Neural cell (in vitro differentiated cells): ENCODE measurements at regions not wholly inside any gene's neighbourhood (a gene's known extent, or its start where the extent isn't known, plus 50 kb on each side); places are given as distances from the start of the nearest gene placed in this dataset.

Source experiments
- EP300 ChIP-seq: fragments of 450-650 bp; conservative IDR thresholded peaks from 2 replicates; pipeline ENCODE4 v1.6.1; 2014; ENCODE audit warnings: antibody characterized with exemption, mild to moderate bottlenecking, moderate library complexity; ENCODE audit not compliant: poor library complexity, severe bottlenecking
- EZH2 ChIP-seq: fragments of 200-600, 300-800 bp; shearing (Covaris generic), sonication (generic); IDR thresholded peaks from 2 replicates; pipeline ENCODE4 v1.6.1; 2014; ENCODE audit warnings: antibody characterized with exemption, low read length, borderline replicate concordance, mild to moderate bottlenecking; ENCODE audit not compliant: insufficient read depth, poor library complexity, severe bottlenecking
- MXI1 ChIP-seq: fragments of 450-650 bp; conservative IDR thresholded peaks from 2 replicates; pipeline ENCODE4 v1.6.1; 2014; ENCODE audit warnings: antibody characterized with exemption, mild to moderate bottlenecking; ENCODE audit not compliant: poor library complexity, severe bottlenecking
- POLR2AphosphoS5 ChIP-seq: IDR thresholded peaks from 2 replicates; pipeline ENCODE4 v1.6.1; 2012
- TAF1 ChIP-seq: IDR thresholded peaks from 2 replicates; pipeline ENCODE4 v1.6.1; 2012; ENCODE audit warnings: low read depth
- TF ChIP-seq, protein P1 (sequence below): fragments of 450-650 bp; IDR thresholded peaks from 2 replicates; pipeline ENCODE4 v1.5.1; 2014; ENCODE audit warnings: antibody characterized with exemption, mild to moderate bottlenecking, moderate library complexity; ENCODE audit not compliant: poor library complexity, severe bottlenecking
- TF ChIP-seq, protein P2 (sequence below): IDR thresholded peaks from 2 replicates; pipeline ENCODE4 v1.6.1; 2012; ENCODE audit warnings: borderline replicate concordance

DNA sequence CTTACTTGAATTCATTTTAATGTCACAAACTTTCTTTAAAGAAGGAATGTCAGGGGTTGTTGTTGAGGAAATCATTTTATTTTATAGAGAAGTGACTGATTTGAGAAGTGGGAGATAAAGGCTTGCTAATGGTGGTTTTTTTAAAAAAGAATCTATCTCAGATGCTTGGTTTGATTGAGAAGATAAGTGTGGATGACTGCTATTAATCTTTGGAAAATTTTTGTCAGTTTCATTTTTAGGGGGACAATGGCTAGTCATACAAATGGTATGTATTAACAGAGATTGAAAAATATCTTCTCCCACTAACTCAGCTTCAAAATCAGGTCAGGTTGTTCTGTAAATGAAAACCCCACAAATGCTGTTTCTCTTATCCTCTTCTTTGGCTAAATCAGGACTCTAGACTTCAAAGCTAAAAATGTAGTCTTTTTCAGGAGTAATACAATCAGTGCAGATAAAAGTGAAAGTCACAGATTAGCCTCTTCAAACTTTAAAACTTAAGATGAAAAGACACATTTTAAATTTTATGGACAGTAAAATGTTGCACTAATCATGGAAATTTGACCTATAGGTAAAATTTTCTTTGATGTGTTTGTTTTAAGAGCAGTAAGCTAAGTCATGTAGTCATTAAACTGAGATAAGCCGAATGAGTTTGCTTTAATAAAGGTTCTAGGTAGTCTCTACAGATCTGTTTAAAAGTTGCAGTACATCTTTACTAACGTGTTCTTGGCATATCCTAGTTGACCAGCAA lies 674.2 kb upstream of the VRK2 start:
- TF ChIP-seq, protein P1, sequence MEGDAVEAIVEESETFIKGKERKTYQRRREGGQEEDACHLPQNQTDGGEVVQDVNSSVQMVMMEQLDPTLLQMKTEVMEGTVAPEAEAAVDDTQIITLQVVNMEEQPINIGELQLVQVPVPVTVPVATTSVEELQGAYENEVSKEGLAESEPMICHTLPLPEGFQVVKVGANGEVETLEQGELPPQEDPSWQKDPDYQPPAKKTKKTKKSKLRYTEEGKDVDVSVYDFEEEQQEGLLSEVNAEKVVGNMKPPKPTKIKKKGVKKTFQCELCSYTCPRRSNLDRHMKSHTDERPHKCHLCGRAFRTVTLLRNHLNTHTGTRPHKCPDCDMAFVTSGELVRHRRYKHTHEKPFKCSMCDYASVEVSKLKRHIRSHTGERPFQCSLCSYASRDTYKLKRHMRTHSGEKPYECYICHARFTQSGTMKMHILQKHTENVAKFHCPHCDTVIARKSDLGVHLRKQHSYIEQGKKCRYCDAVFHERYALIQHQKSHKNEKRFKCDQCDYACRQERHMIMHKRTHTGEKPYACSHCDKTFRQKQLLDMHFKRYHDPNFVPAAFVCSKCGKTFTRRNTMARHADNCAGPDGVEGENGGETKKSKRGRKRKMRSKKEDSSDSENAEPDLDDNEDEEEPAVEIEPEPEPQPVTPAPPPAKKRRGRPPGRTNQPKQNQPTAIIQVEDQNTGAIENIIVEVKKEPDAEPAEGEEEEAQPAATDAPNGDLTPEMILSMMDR: no peak
- TF ChIP-seq EP300 (no peak), POLR2AphosphoS5 (no peak), TAF1 (no peak), MXI1 (no peak), EZH2 (no peak)
- TF ChIP-seq, protein P2, sequence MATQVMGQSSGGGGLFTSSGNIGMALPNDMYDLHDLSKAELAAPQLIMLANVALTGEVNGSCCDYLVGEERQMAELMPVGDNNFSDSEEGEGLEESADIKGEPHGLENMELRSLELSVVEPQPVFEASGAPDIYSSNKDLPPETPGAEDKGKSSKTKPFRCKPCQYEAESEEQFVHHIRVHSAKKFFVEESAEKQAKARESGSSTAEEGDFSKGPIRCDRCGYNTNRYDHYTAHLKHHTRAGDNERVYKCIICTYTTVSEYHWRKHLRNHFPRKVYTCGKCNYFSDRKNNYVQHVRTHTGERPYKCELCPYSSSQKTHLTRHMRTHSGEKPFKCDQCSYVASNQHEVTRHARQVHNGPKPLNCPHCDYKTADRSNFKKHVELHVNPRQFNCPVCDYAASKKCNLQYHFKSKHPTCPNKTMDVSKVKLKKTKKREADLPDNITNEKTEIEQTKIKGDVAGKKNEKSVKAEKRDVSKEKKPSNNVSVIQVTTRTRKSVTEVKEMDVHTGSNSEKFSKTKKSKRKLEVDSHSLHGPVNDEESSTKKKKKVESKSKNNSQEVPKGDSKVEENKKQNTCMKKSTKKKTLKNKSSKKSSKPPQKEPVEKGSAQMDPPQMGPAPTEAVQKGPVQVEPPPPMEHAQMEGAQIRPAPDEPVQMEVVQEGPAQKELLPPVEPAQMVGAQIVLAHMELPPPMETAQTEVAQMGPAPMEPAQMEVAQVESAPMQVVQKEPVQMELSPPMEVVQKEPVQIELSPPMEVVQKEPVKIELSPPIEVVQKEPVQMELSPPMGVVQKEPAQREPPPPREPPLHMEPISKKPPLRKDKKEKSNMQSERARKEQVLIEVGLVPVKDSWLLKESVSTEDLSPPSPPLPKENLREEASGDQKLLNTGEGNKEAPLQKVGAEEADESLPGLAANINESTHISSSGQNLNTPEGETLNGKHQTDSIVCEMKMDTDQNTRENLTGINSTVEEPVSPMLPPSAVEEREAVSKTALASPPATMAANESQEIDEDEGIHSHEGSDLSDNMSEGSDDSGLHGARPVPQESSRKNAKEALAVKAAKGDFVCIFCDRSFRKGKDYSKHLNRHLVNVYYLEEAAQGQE: no peak
